GM12891 (cell line): ENCODE measurements at regions not wholly inside any gene's neighbourhood (a gene's known extent, or its start where the extent isn't known, plus 50 kb on each side); places are given as distances from the start of the nearest gene placed in this dataset.

Experiments
- DNase-seq: peaks from one replicate; pipeline ENCODE4 v3.0.0; 2011; ENCODE audit warnings: low spot score; ENCODE audit not compliant: insufficient read length
- FAIRE-seq: peaks from 2 replicates; lab custom pipeline; 2011; peaks lifted over from hg19 to GRCh38; lab: Jason Lieb, UNC
- PAX5 ChIP-seq: IDR thresholded peaks from 2 replicates; pipeline ENCODE4 v1.6.1; 2011; ENCODE audit warnings: low read length, moderate library complexity, mild to moderate bottlenecking; ENCODE audit not compliant: insufficient read depth, severe bottlenecking
- POLR2A ChIP-seq: IDR thresholded peaks from 2 replicates; pipeline ENCODE4 v1.6.1; 2011; ENCODE audit warnings: low read depth, low read length, control low read depth
- POLR2AphosphoS5 ChIP-seq: IDR thresholded peaks from 2 replicates; pipeline ENCODE4 v1.6.1; 2011; ENCODE audit warnings: low read depth, low read length, control low read depth
- POU2F2 ChIP-seq: IDR thresholded peaks from 2 replicates; pipeline ENCODE4 v1.6.1; 2011; ENCODE audit warnings: low read depth, mild to moderate bottlenecking, control low read depth, low read length, moderate library complexity
- SPI1 ChIP-seq: IDR thresholded peaks from 2 replicates; pipeline ENCODE4 v1.6.1; 2011; ENCODE audit warnings: low read depth, low read length, control low read depth
- TAF1 ChIP-seq: IDR thresholded peaks from 2 replicates; pipeline ENCODE4 v1.6.1; 2011; ENCODE audit warnings: low read depth, low read length, control low read depth

GRCh38 chr4:182179105-182179504 is 64.1 kb upstream of the TENM3 start:
- no peak for FAIRE-seq
- no peak for DNase-seq
- no peak for TF ChIP-seq TAF1
- TF ChIP-seq PAX5: no peak
- TF ChIP-seq POLR2A: no peak
- no peak for TF ChIP-seq SPI1
- TF ChIP-seq POLR2AphosphoS5: no peak
- no peak for TF ChIP-seq POU2F2

- DNase-seq: no peak
- no peak for TF ChIP-seq PAX5
- TF ChIP-seq POLR2A: no peak
- TF ChIP-seq TAF1: no peak
- no peak for TF ChIP-seq SPI1
- TF ChIP-seq POLR2AphosphoS5: no peak
- TF ChIP-seq POU2F2: no peak
- FAIRE-seq: no peak
Observed at GRCh38 chr4:182179751-182180150, 63.5 kb upstream of the TENM3 start.

GRCh38 chr4:182185491-182185890 is 57.7 kb upstream of the TENM3 start:
- DNase-seq (no peak), FAIRE-seq (no peak)
- TF ChIP-seq POLR2A (no peak), SPI1 (no peak), POU2F2 (no peak), TAF1 (no peak), POLR2AphosphoS5 (no peak), PAX5 (no peak)

- FAIRE-seq: no peak
- TF ChIP-seq TAF1: no peak
- no peak for TF ChIP-seq POLR2AphosphoS5
- no peak for TF ChIP-seq SPI1
- TF ChIP-seq POLR2A: no peak
- no peak for TF ChIP-seq POU2F2
- TF ChIP-seq PAX5: no peak
- DNase-seq: no peak
Observed at GRCh38 chr4:182187674-182188073, 55.5 kb upstream of the TENM3 start.

- FAIRE-seq (no peak), DNase-seq (no peak)
- TF ChIP-seq POU2F2 (no peak), PAX5 (no peak), POLR2A (no peak), TAF1 (no peak), POLR2AphosphoS5 (no peak), SPI1 (no peak)
Observed at GRCh38 chr4:182188622-182189021, 54.6 kb upstream of the TENM3 start.

GRCh38 chr4:182189103-182189878 is 53.9 kb upstream of the TENM3 start:
- DNase-seq: no peak
- no peak for FAIRE-seq

GRCh38 chr4:182190306-182190705 is 52.9 kb upstream of the TENM3 start:
- FAIRE-seq (no peak), DNase-seq (no peak)
- no peak for TF ChIP-seq PAX5

More at GRCh38 chr4:182189103-182189878, 53.9 kb upstream of the TENM3 start:
- no peak for TF ChIP-seq PAX5
- TF ChIP-seq POU2F2: no peak
- no peak for TF ChIP-seq POLR2A
- TF ChIP-seq TAF1: no peak
- no peak for TF ChIP-seq POLR2AphosphoS5

GRCh38 chr4:182192511-182193181 is 50.6 kb upstream of the TENM3 start:
- no peak for FAIRE-seq
- DNase-seq: no peak
- TF ChIP-seq POLR2A (no peak), POLR2AphosphoS5 (no peak), SPI1 (no peak), TAF1 (no peak), PAX5 (no peak), POU2F2 (no peak)

GRCh38 chr4:182193311-182193710 is 49.9 kb upstream of the TENM3 start:
- TF ChIP-seq SPI1 (no peak), POU2F2 (no peak), TAF1 (no peak), POLR2A (no peak), POLR2AphosphoS5 (no peak), PAX5 (no peak)
- no peak for DNase-seq
- no peak for FAIRE-seq
